NCI-H2196 treated with DMSO at 0.1 percent for 48 hours (cell line): ENCODE measurements at regions not wholly inside any gene's neighbourhood (a gene's known extent, or its start where the extent isn't known, plus 50 kb on each side); places are given as distances from the start of the nearest gene placed in this dataset.
"Not testable (repeated sequence)": the region's sequence is repeated elsewhere in the genome, so short reads cannot be mapped to it uniquely, and the experiment has no call there.

Source experiments
- DNase-seq: peaks from one replicate; lab custom pipeline; 2025; ENCODE audit not compliant: unreplicated experiment; lab: John Stamatoyannopoulos, UW

GRCh38 chr5:25458628-25459027 is 813.9 kb upstream of the CDH10 start:
- no peak for DNase-seq

- no peak for DNase-seq
Observed at GRCh38 chr5:25453500-25453899, 808.7 kb upstream of the CDH10 start.

- DNase-seq, result no peak
Observed at GRCh38 chr5:25451294-25451693, 806.5 kb upstream of the CDH10 start.

- DNase-seq, result no peak
Observed at GRCh38 chr5:25448646-25449045, 803.9 kb upstream of the CDH10 start.

- no peak for DNase-seq
Observed at GRCh38 chr5:25448190-25448621, 803.4 kb upstream of the CDH10 start.

GRCh38 chr5:25446061-25446420 is 801.3 kb upstream of the CDH10 start:
- DNase-seq, result not testable (repeated sequence)

GRCh38 chr5:25445381-25446060 is 800.7 kb upstream of the CDH10 start:
- DNase-seq, result not testable (repeated sequence)

GRCh38 chr5:25444697-25445096 is 799.9 kb upstream of the CDH10 start:
- no peak for DNase-seq

GRCh38 chr5:25441810-25442209 is 797.0 kb upstream of the CDH10 start:
- DNase-seq, result no peak

GRCh38 chr5:25439025-25439424 is 794.2 kb upstream of the CDH10 start:
- no peak for DNase-seq

GRCh38 chr5:25438375-25438774 is 793.6 kb upstream of the CDH10 start:
- not testable (repeated sequence) for DNase-seq

- DNase-seq, result no peak
Observed at GRCh38 chr5:25436452-25436851, 791.7 kb upstream of the CDH10 start.

GRCh38 chr5:25435882-25436281 is 791.1 kb upstream of the CDH10 start:
- no peak for DNase-seq

- no peak for DNase-seq
Observed at GRCh38 chr5:25427240-25427639, 782.5 kb upstream of the CDH10 start.

- DNase-seq, result no peak
Observed at GRCh38 chr5:25423271-25423670, 778.5 kb upstream of the CDH10 start.

- no peak for DNase-seq
Observed at GRCh38 chr5:25419684-25420083, 774.9 kb upstream of the CDH10 start.

GRCh38 chr5:25418978-25419377 is 774.2 kb upstream of the CDH10 start:
- DNase-seq, result no peak

- DNase-seq, result no peak
Observed at GRCh38 chr5:25418319-25418859, 773.6 kb upstream of the CDH10 start.

GRCh38 chr5:25416960-25417359 is 772.2 kb upstream of the CDH10 start:
- no peak for DNase-seq

GRCh38 chr5:25415970-25416369 is 771.2 kb upstream of the CDH10 start:
- no peak for DNase-seq

- no peak for DNase-seq
Observed at GRCh38 chr5:25414742-25415141, 770.0 kb upstream of the CDH10 start.

- no peak for DNase-seq
Observed at GRCh38 chr5:25412116-25412661, 767.4 kb upstream of the CDH10 start.

GRCh38 chr5:25407365-25407764 is 762.6 kb upstream of the CDH10 start:
- not testable (repeated sequence) for DNase-seq
